HCT116 (cell line): ENCODE measurements at regions not wholly inside any gene's neighbourhood (a gene's known extent, or its start where the extent isn't known, plus 50 kb on each side); places are given as distances from the start of the nearest gene placed in this dataset.

ENCODE experiments used
- ATAC-seq: fragments of 200-7000 bp; cut with Tn5 transposase; 2 replicates; pipeline ENCODE4 v1.9.1; 2020; ENCODE audit warnings: mild to moderate bottlenecking, moderate library complexity
- BruUV-seq: library from RNA; stranded (reverse); fragments of 400-500 nt; replicated peaks from 2 replicates; lab custom pipeline; 2021; lab: Mats Ljungman, UMichigan
- CTCF ChIA-PET: fragments of 300-600 bp; sonication (Branson Sonifier 250); formaldehyde crosslinking; loops from one replicate; lab custom pipeline; 2021; ENCODE audit warnings: antibody characterized with exemption; lab: Charles Lee
- POLR2A ChIA-PET: fragments of 300-600, 350-600 bp; sonication (Branson Sonifier 250); formaldehyde crosslinking; loops from one replicate; lab custom pipeline; 2021; ENCODE audit warnings: antibody characterized with exemption; lab: Charles Lee
- RAD21 ChIA-PET, 2 experiments: fragments of 300-600 bp; sonication (Branson Sonifier 250); formaldehyde crosslinking; loops; one replicate each; lab custom pipeline; 2023; ENCODE audit warnings: low total read pairs in 2 of 2; ENCODE audit not compliant: uncharacterized antibody in 2 of 2, unreplicated experiment in 2 of 2, low non-redundant PET in 1 of 2; lab: Charles Lee
- DNase-seq: peaks from one replicate; pipeline ENCODE4 v3.0.0-alpha.2; 2010; ENCODE audit warnings: low read depth, low spot score
- H2AFZ ChIP-seq: fragments of 200-600 bp; shearing (Covaris generic), sonication (generic); 2 replicates; pipeline ENCODE4 v1.6.1; 2017; ENCODE audit warnings: low read depth, mixed run types, mixed read lengths, antibody characterized with exemption, low read length; ENCODE audit not compliant: poor library complexity, severe bottlenecking
- H3K27ac ChIP-seq: 2 replicates; pipeline ENCODE4 v1.5.1; 2012; ENCODE audit warnings: low read depth, low read length
- H3K27me3 ChIP-seq: fragments of 200-600 bp; sonication (generic); 2 replicates; pipeline ENCODE4 v1.6.1; 2016; ENCODE audit warnings: mixed run types, low read length, mixed read lengths; ENCODE audit not compliant: insufficient read depth
- H3K36me3 ChIP-seq, 2 experiments: fragments of 200-500 bp in 1 of 2; fragments of 200-600 bp in 1 of 2; sonication (Bioruptor generic) in 1 of 2; sonication (generic) in 1 of 2; 2 replicates each; pipeline versions ENCODE4 v1.5.1 to v1.6.1; 2014 to 2016; ENCODE audit warnings: low read length in 2 of 2, inconsistent platforms in 1 of 2, mixed read lengths in 1 of 2, mixed run types in 1 of 2; ENCODE audit not compliant: insufficient read depth in 2 of 2, control insufficient read depth in 1 of 2
- H3K4me1 ChIP-seq, 2 experiments: fragments of 200-600 bp in 1 of 2; sonication (generic) in 1 of 2; 2 replicates each; pipeline versions ENCODE4 v1.5.1 to v1.6.1; 2012 to 2017; ENCODE audit warnings: low read length in 2 of 2, inconsistent platforms in 1 of 2, mild to moderate bottlenecking in 1 of 2, mixed read lengths in 1 of 2, mixed run types in 1 of 2, moderate library complexity in 1 of 2; ENCODE audit not compliant: insufficient read depth in 2 of 2, control insufficient read depth in 1 of 2
- H3K4me2 ChIP-seq: fragments of 200-600 bp; sonication (generic); 2 replicates; pipeline ENCODE4 v1.6.1; 2017; ENCODE audit warnings: mixed run types, low read length, mixed read lengths
- H3K4me3 ChIP-seq, 2 experiments: fragments of 200-600 bp in 1 of 2; sonication (generic) in 1 of 2; replicated peaks in 1 of 2; 2 replicates each; pipeline ENCODE4 v1.5.1; 2011 to 2016; ENCODE audit warnings: low read length in 2 of 2, control low read depth in 1 of 2, low read depth in 1 of 2, mild to moderate bottlenecking in 1 of 2, mixed read lengths in 1 of 2, mixed run types in 1 of 2
- H3K79me2 ChIP-seq: fragments of 200-600 bp; sonication (generic); 2 replicates; pipeline ENCODE4 v1.6.1; 2017; ENCODE audit warnings: mild to moderate bottlenecking, mixed run types, low read length, moderate library complexity, mixed read lengths; ENCODE audit not compliant: insufficient read depth
- H3K9ac ChIP-seq: fragments of 200-600 bp; sonication (generic); 2 replicates; pipeline ENCODE4 v1.6.1; 2016; ENCODE audit warnings: low read length, mixed read lengths
- H3K9me2 ChIP-seq: fragments of 200-600 bp; sonication (generic), shearing (Covaris generic); 2 replicates; pipeline ENCODE4 v1.6.1; 2017; ENCODE audit warnings: mixed run types, mild to moderate bottlenecking, moderate library complexity; ENCODE audit not compliant: insufficient read depth
- H3K9me3 ChIP-seq, 2 experiments: fragments of 200-500 bp in 1 of 2; fragments of 200-600 bp in 1 of 2; sonication (Bioruptor generic) in 1 of 2; sonication (generic) in 1 of 2; 2 replicates each; pipeline ENCODE4 v1.6.1; 2014 to 2017; ENCODE audit warnings: low read length in 2 of 2, mixed read lengths in 2 of 2, inconsistent platforms in 1 of 2, low read depth in 1 of 2, mild to moderate bottlenecking in 1 of 2, mixed run types in 1 of 2, moderate library complexity in 1 of 2; ENCODE audit not compliant: control insufficient read depth in 1 of 2, insufficient read depth in 1 of 2
- H4K20me1 ChIP-seq: fragments of 200-600 bp; sonication (generic), shearing (Covaris generic); 2 replicates; pipeline ENCODE4 v1.6.1; 2017; ENCODE audit warnings: mixed run types, mild to moderate bottlenecking, moderate library complexity; ENCODE audit not compliant: insufficient read depth
- ELF1 ChIP-seq: IDR thresholded peaks from 2 replicates; pipeline ENCODE4 v1.6.1; 2012; ENCODE audit warnings: low read depth, borderline replicate concordance
- EZH2 ChIP-seq: fragments of 200-600 bp; sonication (generic); IDR thresholded peaks from 2 replicates; pipeline ENCODE4 v1.6.1; 2017; ENCODE audit warnings: antibody characterized with exemption, mixed run types
- FOSL1 ChIP-seq: IDR thresholded peaks from 2 replicates; pipeline ENCODE4 v1.6.1; 2012; ENCODE audit warnings: low read depth
- POLR2A ChIP-seq: IDR thresholded peaks from 2 replicates; pipeline ENCODE4 v1.7.0; 2011; ENCODE audit warnings: borderline replicate concordance; ENCODE audit not compliant: insufficient read depth, insufficient read length; ENCODE audit errors: extremely low read depth
- SIN3A ChIP-seq: IDR thresholded peaks from 2 replicates; pipeline ENCODE4 v1.6.1; 2012; ENCODE audit warnings: low read depth
- SP1 ChIP-seq: IDR thresholded peaks from 2 replicates; pipeline ENCODE4 v1.6.1; 2012; ENCODE audit warnings: low read depth
- YY1 ChIP-seq: IDR thresholded peaks from 2 replicates; pipeline ENCODE4 v1.6.1; 2011; ENCODE audit warnings: low read length, low read depth, moderate library complexity, mild to moderate bottlenecking; ENCODE audit not compliant: insufficient replicate concordance; ENCODE audit errors: extremely low read depth
- ZBTB33 ChIP-seq: IDR thresholded peaks from 2 replicates; pipeline ENCODE4 v1.6.1; 2011; ENCODE audit warnings: mild to moderate bottlenecking, low read length, moderate library complexity; ENCODE audit not compliant: insufficient replicate concordance; ENCODE audit errors: extremely low read depth
- intact Hi-C: fragments of 100-400 bp; cut with micrococcal nuclease; formaldehyde crosslinking; loops from 2 replicates; pipeline ENCODE4 v1.10.0; 2022

GRCh38 chr18:59051470-59052165 is 88.1 kb upstream of the SEC11C start:
- ChIA-PET RAD21 (no interaction called here), POLR2A (no interaction called here), CTCF (no interaction called here)
- no peak overlapping the region for H3K4me3 ChIP-seq
- no peaks in the 10 kb centered on the region for H3K9me3 ChIP-seq
- no peak overlapping the region for H3K9ac ChIP-seq
- no peak for ATAC-seq
- no peak overlapping the region for H3K27ac ChIP-seq
- DNase-seq, result no peak
- no peak overlapping the region for H2AFZ ChIP-seq
- H3K9me2 ChIP-seq, result no peaks in the 10 kb centered on the region
- no TSS peak for BruUV-seq
- no peak overlapping the region for H3K4me2 ChIP-seq
- H4K20me1 ChIP-seq, result no peaks in the 10 kb centered on the region
- peaks cover 43% of the 10 kb centered on the region for H3K27me3 ChIP-seq
- intact Hi-C loops, result no loop called here
- TF ChIP-seq SIN3A (no peak), EZH2 (no peak), ELF1 (no peak), FOSL1 (no peak), ZBTB33 (no peak), SP1 (no peak), YY1 (no peak), POLR2A (no peak)
- H3K4me1 ChIP-seq, result no peaks in the 10 kb centered on the region
- H3K36me3 ChIP-seq, result no peaks in the 10 kb centered on the region
- H3K79me2 ChIP-seq, result no peaks in the 10 kb centered on the region
